ENCODE measurements at regions not wholly inside any gene's neighbourhood (a gene's known extent, or its start where the extent isn't known, plus 50 kb on each side); places are given as distances from the start of the nearest gene placed in this dataset.

DNA sequence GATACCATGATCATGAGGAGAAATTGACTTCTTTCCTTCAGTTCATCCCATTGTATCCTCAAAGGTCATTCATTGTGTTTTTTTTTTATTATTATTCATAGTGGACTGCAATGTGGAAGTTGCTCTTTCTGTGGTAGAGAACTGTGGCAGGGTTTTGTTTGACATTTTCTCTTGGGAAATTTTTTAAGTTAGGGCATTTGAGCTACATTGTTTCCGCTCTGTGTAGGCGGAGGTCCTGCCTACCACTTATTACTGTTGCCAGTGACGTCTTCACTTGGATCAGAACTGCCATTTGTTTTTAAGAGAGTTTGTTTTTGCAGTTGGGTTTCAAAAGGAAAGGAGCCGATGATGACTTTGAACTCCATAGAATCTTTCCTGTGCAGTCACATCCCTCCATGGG, 287.4 kb upstream of the FMN2 start:
- TF ChIP-seq, protein P1, sequence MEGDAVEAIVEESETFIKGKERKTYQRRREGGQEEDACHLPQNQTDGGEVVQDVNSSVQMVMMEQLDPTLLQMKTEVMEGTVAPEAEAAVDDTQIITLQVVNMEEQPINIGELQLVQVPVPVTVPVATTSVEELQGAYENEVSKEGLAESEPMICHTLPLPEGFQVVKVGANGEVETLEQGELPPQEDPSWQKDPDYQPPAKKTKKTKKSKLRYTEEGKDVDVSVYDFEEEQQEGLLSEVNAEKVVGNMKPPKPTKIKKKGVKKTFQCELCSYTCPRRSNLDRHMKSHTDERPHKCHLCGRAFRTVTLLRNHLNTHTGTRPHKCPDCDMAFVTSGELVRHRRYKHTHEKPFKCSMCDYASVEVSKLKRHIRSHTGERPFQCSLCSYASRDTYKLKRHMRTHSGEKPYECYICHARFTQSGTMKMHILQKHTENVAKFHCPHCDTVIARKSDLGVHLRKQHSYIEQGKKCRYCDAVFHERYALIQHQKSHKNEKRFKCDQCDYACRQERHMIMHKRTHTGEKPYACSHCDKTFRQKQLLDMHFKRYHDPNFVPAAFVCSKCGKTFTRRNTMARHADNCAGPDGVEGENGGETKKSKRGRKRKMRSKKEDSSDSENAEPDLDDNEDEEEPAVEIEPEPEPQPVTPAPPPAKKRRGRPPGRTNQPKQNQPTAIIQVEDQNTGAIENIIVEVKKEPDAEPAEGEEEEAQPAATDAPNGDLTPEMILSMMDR (IDR thresholded peaks at IDR 0.05): no peak
- no peak for TF ChIP-seq POLR2AphosphoS5 (IDR thresholded peaks at IDR 0.05)
